ENCODE measurements at regions not wholly inside any gene's neighbourhood (a gene's known extent, or its start where the extent isn't known, plus 50 kb on each side); places are given as distances from the start of the nearest gene placed in this dataset.

- H4K20me1 ChIP-seq (ENCODE audit: insufficient read depth, low read length), result no peaks in the 10 kb centered on the region
- H3K9me3 ChIP-seq (ENCODE audit: insufficient read depth, low read length), result no peaks in the 10 kb centered on the region
- H3K4me2 ChIP-seq (ENCODE audit: low read length), result no peak overlapping the region
- H3K36me3 ChIP-seq (replicated peaks; ENCODE audit: low read depth, low read length), result no peaks in the 10 kb centered on the region
- H3K27me3 ChIP-seq (ENCODE audit: low read depth, low read length), result no peaks in the 10 kb centered on the region
- H3K9ac ChIP-seq (ENCODE audit: low read length), result no peak overlapping the region
- no peak overlapping the region for H3K27ac ChIP-seq (ENCODE audit: low read length)
- H2AFZ ChIP-seq (ENCODE audit: low read depth, low read length), result no peak overlapping the region
- H3K79me2 ChIP-seq (ENCODE audit: low read length), result no peaks in the 10 kb centered on the region
- H3K4me3 ChIP-seq (ENCODE audit: low read length), result no peak overlapping the region
- no peaks in the 10 kb centered on the region for H3K4me1 ChIP-seq (ENCODE audit: low read length)
- TF ChIP-seq EZH2phosphoT487 (IDR thresholded peaks at IDR 0.05; ENCODE audit: low read depth) (no peak), CTCF (IDR thresholded peaks at IDR 0.05; ENCODE audit: low read depth, low read length) (no peak)
These were observed 285.0 kb upstream of the PCDH20 start for GRCh38 chr13:61700620-61701019.

GRCh38 chr13:61700181-61700580 is 284.5 kb upstream of the PCDH20 start:
- Histone ChIP-seq H3K36me3 (replicated peaks; ENCODE audit: low read depth, low read length) (no peaks in the 10 kb centered on the region), H4K20me1 (ENCODE audit: insufficient read depth, low read length) (no peaks in the 10 kb centered on the region), H3K9ac (ENCODE audit: low read length) (no peak overlapping the region), H3K4me3 (ENCODE audit: low read length) (no peak overlapping the region), H3K9me3 (ENCODE audit: insufficient read depth, low read length) (no peaks in the 10 kb centered on the region), H3K4me1 (ENCODE audit: low read length) (no peaks in the 10 kb centered on the region), H3K27ac (ENCODE audit: low read length) (no peak overlapping the region), H3K4me2 (ENCODE audit: low read length) (no peak overlapping the region), H3K27me3 (ENCODE audit: low read depth, low read length) (no peaks in the 10 kb centered on the region), H3K79me2 (ENCODE audit: low read length) (no peaks in the 10 kb centered on the region), H2AFZ (ENCODE audit: low read depth, low read length) (no peak overlapping the region)
- TF ChIP-seq EZH2phosphoT487 (IDR thresholded peaks at IDR 0.05; ENCODE audit: low read depth) (no peak), CTCF (IDR thresholded peaks at IDR 0.05; ENCODE audit: low read depth, low read length) (no peak)

- TF ChIP-seq CTCF (IDR thresholded peaks at IDR 0.05; ENCODE audit: low read depth, low read length), result no peak
- no peak for TF ChIP-seq EZH2phosphoT487 (IDR thresholded peaks at IDR 0.05; ENCODE audit: low read depth)
These were observed 281.0 kb upstream of the PCDH20 start for GRCh38 chr13:61696676-61697075.

GRCh38 chr13:61695147-61695546 is 279.5 kb upstream of the PCDH20 start:
- no peak overlapping the region for H3K4me2 ChIP-seq (ENCODE audit: low read length)
- no peaks in the 10 kb centered on the region for H3K9me3 ChIP-seq (ENCODE audit: insufficient read depth, low read length)
- H3K36me3 ChIP-seq (replicated peaks; ENCODE audit: low read depth, low read length), result no peaks in the 10 kb centered on the region
- no peaks in the 10 kb centered on the region for H3K27me3 ChIP-seq (ENCODE audit: low read depth, low read length)
- no peak overlapping the region for H3K4me3 ChIP-seq (ENCODE audit: low read length)
- H3K79me2 ChIP-seq (ENCODE audit: low read length), result no peaks in the 10 kb centered on the region
- no peak overlapping the region for H2AFZ ChIP-seq (ENCODE audit: low read depth, low read length)
- H3K27ac ChIP-seq (ENCODE audit: low read length), result no peak overlapping the region
- H4K20me1 ChIP-seq (ENCODE audit: insufficient read depth, low read length), result no peaks in the 10 kb centered on the region
- H3K9ac ChIP-seq (ENCODE audit: low read length), result no peak overlapping the region
- TF ChIP-seq CTCF (IDR thresholded peaks at IDR 0.05; ENCODE audit: low read depth, low read length) (no peak), EZH2phosphoT487 (IDR thresholded peaks at IDR 0.05; ENCODE audit: low read depth) (no peak)
- no peaks in the 10 kb centered on the region for H3K4me1 ChIP-seq (ENCODE audit: low read length)

More at GRCh38 chr13:61696676-61697075, 281.0 kb upstream of the PCDH20 start:
- Histone ChIP-seq H3K9ac (ENCODE audit: low read length) (no peak overlapping the region), H3K79me2 (ENCODE audit: low read length) (no peaks in the 10 kb centered on the region), H3K4me3 (ENCODE audit: low read length) (no peak overlapping the region), H4K20me1 (ENCODE audit: insufficient read depth, low read length) (no peaks in the 10 kb centered on the region), H3K9me3 (ENCODE audit: insufficient read depth, low read length) (no peaks in the 10 kb centered on the region), H3K4me2 (ENCODE audit: low read length) (no peak overlapping the region), H2AFZ (ENCODE audit: low read depth, low read length) (no peak overlapping the region), H3K36me3 (replicated peaks; ENCODE audit: low read depth, low read length) (no peaks in the 10 kb centered on the region), H3K27me3 (ENCODE audit: low read depth, low read length) (no peaks in the 10 kb centered on the region), H3K27ac (ENCODE audit: low read length) (no peak overlapping the region), H3K4me1 (ENCODE audit: low read length) (no peaks in the 10 kb centered on the region)
